Endodermal cell (in vitro differentiated cells): ENCODE measurements at regions not wholly inside any gene's neighbourhood (a gene's known extent, or its start where the extent isn't known, plus 50 kb on each side); places are given as distances from the start of the nearest gene placed in this dataset.

ENCODE experiments used
- DNase-seq: peaks from one replicate; pipeline ENCODE4 v3.0.0-alpha.2; 2017
- H3K27ac ChIP-seq: 2 replicates; pipeline ENCODE4 v1.5.1; 2013; ENCODE audit warnings: mild to moderate bottlenecking, low read depth, low read length, moderate library complexity
- H3K27me3 ChIP-seq: 2 replicates; pipeline ENCODE4 v1.6.1; 2013; ENCODE audit warnings: mild to moderate bottlenecking, low read length, moderate library complexity; ENCODE audit not compliant: insufficient read depth, control insufficient read depth, poor library complexity, severe bottlenecking
- H3K36me3 ChIP-seq: 2 replicates; pipeline ENCODE4 v1.7.0; 2013; ENCODE audit warnings: mild to moderate bottlenecking, low read length, moderate library complexity; ENCODE audit not compliant: control insufficient read depth, insufficient read depth
- H3K4me1 ChIP-seq: one replicate; pipeline ENCODE4 v1.7.0; 2013; ENCODE audit warnings: low read length; ENCODE audit not compliant: control insufficient read depth, insufficient read depth
- H3K4me3 ChIP-seq: 2 replicates; pipeline ENCODE4 v1.5.1; 2013; ENCODE audit warnings: mild to moderate bottlenecking, low read length, moderate library complexity
- H3K9ac ChIP-seq: 2 replicates; pipeline ENCODE4 v1.6.1; 2013; ENCODE audit warnings: mild to moderate bottlenecking, low read length, moderate library complexity; ENCODE audit not compliant: poor library complexity, severe bottlenecking; ENCODE audit errors: extremely low read depth
- H3K9me3 ChIP-seq: 2 replicates; pipeline ENCODE4 v1.6.1; 2013; ENCODE audit warnings: mild to moderate bottlenecking, low read length, moderate library complexity; ENCODE audit not compliant: control insufficient read depth
- H3K27ac Mint-ChIP-seq: 2 replicates; pipeline ENCODE4 v1.8.0; 2020; ENCODE audit warnings: mixed read lengths
- H3K27me3 Mint-ChIP-seq: 2 replicates; pipeline ENCODE4 v1.8.0; 2021; ENCODE audit warnings: mild to moderate bottlenecking, mixed read lengths; ENCODE audit not compliant: insufficient read depth
- H3K36me3 Mint-ChIP-seq: 2 replicates; pipeline ENCODE4 v1.8.0; 2020; ENCODE audit warnings: low read depth, mixed read lengths
- H3K4me1 Mint-ChIP-seq: 2 replicates; pipeline ENCODE4 v1.8.0; 2020; ENCODE audit warnings: mixed read lengths
- H3K4me3 Mint-ChIP-seq: 2 replicates; pipeline ENCODE4 v1.8.0; 2020; ENCODE audit warnings: mild to moderate bottlenecking, moderate library complexity, mixed read lengths
- H3K9me3 Mint-ChIP-seq: 2 replicates; pipeline ENCODE4 v1.8.0; 2020; ENCODE audit warnings: mild to moderate bottlenecking, mixed read lengths
- CTCF ChIP-seq: fragments of 200-600 bp; sonication (generic); conservative IDR thresholded peaks from 2 replicates; pipeline ENCODE4 v1.5.0; 2021; ENCODE audit warnings: antibody characterized with exemption, mild to moderate bottlenecking
- WGBS, 2 experiments: methylation state at CpG; one replicate each; pipeline versions ENCODE4 v1.1.5 to v1.1.7; 2013; ENCODE audit warnings: missing lambda C conversion rate in 2 of 2, mixed read lengths in 1 of 2; ENCODE audit not compliant: insufficient coverage in 1 of 2, insufficient read length in 1 of 2; 5-methylcytosine and 5-hydroxymethylcytosine counted together

GRCh38 chrX:43002526-43003203, 224.7 kb upstream of the PPP1R2C start:
- Mint-ChIP-seq H3K4me1 (peaks cover 20% of the 10 kb centered on the region), H3K4me3 (no peak overlapping the region), H3K27me3 (no peaks in the 10 kb centered on the region), H3K9me3 (peaks cover 34% of the 10 kb centered on the region), H3K27ac (no peak overlapping the region), H3K36me3 (peaks cover 18% of the 10 kb centered on the region)
- no peak for TF ChIP-seq CTCF
- Histone ChIP-seq H3K4me3 (no peak overlapping the region), H3K9ac (no peak overlapping the region), H3K36me3 (no peaks in the 10 kb centered on the region), H3K9me3 (no peaks in the 10 kb centered on the region), H3K27me3 (no peaks in the 10 kb centered on the region), H3K4me1 (no peaks in the 10 kb centered on the region), H3K27ac (no peak overlapping the region)
- WGBS, 2 experiments, result 80 to 96% methylated on average over 1 to 3 of the region's 4 CpGs
- no peak for DNase-seq

GRCh38 chrX:43003204-43003565, 225.2 kb upstream of the PPP1R2C start:
- H3K4me3 ChIP-seq, result no peak overlapping the region
- H3K27ac ChIP-seq, result no peak overlapping the region
- no peaks in the 10 kb centered on the region for H3K36me3 ChIP-seq
- 100% methylated on average over 2 of the region's 3 CpGs; no CpG with 5 or more reads in 1 of the 2 experiments for WGBS, 2 experiments
- no peaks in the 10 kb centered on the region for H3K27me3 ChIP-seq
- Mint-ChIP-seq H3K27ac (no peak overlapping the region), H3K36me3 (peaks cover 18% of the 10 kb centered on the region), H3K4me3 (no peak overlapping the region), H3K4me1 (peaks cover 24% of the 10 kb centered on the region), H3K27me3 (no peaks in the 10 kb centered on the region), H3K9me3 (peaks cover 31% of the 10 kb centered on the region)
- no peak for TF ChIP-seq CTCF
- DNase-seq, result no peak
- H3K9ac ChIP-seq, result no peak overlapping the region
- H3K9me3 ChIP-seq, result no peaks in the 10 kb centered on the region
- H3K4me1 ChIP-seq, result no peaks in the 10 kb centered on the region

GRCh38 chrX:43003939-43004338, 226.0 kb upstream of the PPP1R2C start:
- 97% methylated on average over 2 of the region's 2 CpGs; no CpG with 5 or more reads in 1 of the 2 experiments for WGBS, 2 experiments
- Mint-ChIP-seq H3K36me3 (peaks cover 16% of the 10 kb centered on the region), H3K27me3 (no peaks in the 10 kb centered on the region), H3K4me3 (no peak overlapping the region), H3K4me1 (peaks cover 32% of the 10 kb centered on the region), H3K27ac (no peak overlapping the region), H3K9me3 (peaks cover 30% of the 10 kb centered on the region)
- H3K27ac ChIP-seq, result no peak overlapping the region
- no peak for DNase-seq
- no peak overlapping the region for H3K9ac ChIP-seq
- H3K9me3 ChIP-seq, result no peaks in the 10 kb centered on the region
- no peak overlapping the region for H3K4me3 ChIP-seq
- no peak for TF ChIP-seq CTCF
- no peaks in the 10 kb centered on the region for H3K27me3 ChIP-seq
- no peaks in the 10 kb centered on the region for H3K4me1 ChIP-seq
- H3K36me3 ChIP-seq, result no peaks in the 10 kb centered on the region
